ENCODE measurements at regions not wholly inside any gene's neighbourhood (a gene's known extent, or its start where the extent isn't known, plus 50 kb on each side); places are given as distances from the start of the nearest gene placed in this dataset.

GRCh38 chr13:81393110-81393509, 1052.2 kb upstream of the SPRY2 start:
- Histone ChIP-seq H3K36me3 (ENCODE audit: control insufficient read depth, insufficient read depth, low read length) (no peaks in the 10 kb centered on the region), H3K27me3 (ENCODE audit: control insufficient read depth, insufficient read depth, low read length) (no peaks in the 10 kb centered on the region), H3K4me3 (ENCODE audit: low read depth, low read length) (no peak overlapping the region)
- no peak for TF ChIP-seq CTCF (IDR thresholded peaks at IDR 0.05; ENCODE audit: insufficient read depth, low read length, poor library complexity, severe bottlenecking)
- DNase-seq (ENCODE audit: low read depth) = no peak

GRCh38 chr13:81388400-81388799, 1047.5 kb upstream of the SPRY2 start:
- Histone ChIP-seq H3K4me3 (ENCODE audit: low read depth, low read length) (no peak overlapping the region), H3K36me3 (ENCODE audit: control insufficient read depth, insufficient read depth, low read length) (no peaks in the 10 kb centered on the region), H3K27me3 (ENCODE audit: control insufficient read depth, insufficient read depth, low read length) (no peaks in the 10 kb centered on the region)
- no peak for DNase-seq (ENCODE audit: low read depth)
- no peak for TF ChIP-seq CTCF (IDR thresholded peaks at IDR 0.05; ENCODE audit: insufficient read depth, low read length, poor library complexity, severe bottlenecking)

DNA sequence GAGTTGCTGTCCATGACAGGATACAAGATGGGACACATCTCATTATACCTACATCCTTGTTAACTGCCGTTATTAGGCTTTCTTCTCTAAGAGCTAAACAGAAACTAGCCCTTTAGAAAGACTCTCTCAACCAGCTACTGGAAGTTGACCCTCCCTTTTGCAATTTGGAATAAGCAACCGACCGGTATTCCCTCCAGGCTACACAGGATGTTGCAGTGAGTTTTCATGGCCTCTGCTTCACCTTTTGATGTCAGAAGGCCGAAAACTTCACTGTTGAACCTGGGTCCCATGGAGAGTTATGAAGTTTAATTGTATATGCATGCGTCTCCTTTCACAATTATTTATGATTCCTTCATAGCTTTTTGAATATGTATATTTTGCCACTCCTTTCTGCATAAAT, 1042.5 kb upstream of the SPRY2 start:
- no peak overlapping the region for H3K4me3 ChIP-seq (ENCODE audit: low read depth, low read length)
- no peak for DNase-seq (ENCODE audit: low read depth)
- no peaks in the 10 kb centered on the region for H3K36me3 ChIP-seq (ENCODE audit: control insufficient read depth, insufficient read depth, low read length)
- TF ChIP-seq CTCF (IDR thresholded peaks at IDR 0.05; ENCODE audit: insufficient read depth, low read length, poor library complexity, severe bottlenecking) = no peak
- H3K27me3 ChIP-seq (ENCODE audit: control insufficient read depth, insufficient read depth, low read length) = no peaks in the 10 kb centered on the region

GRCh38 chr13:81382246-81382645, 1041.3 kb upstream of the SPRY2 start:
- Histone ChIP-seq H3K36me3 (ENCODE audit: control insufficient read depth, insufficient read depth, low read length) (no peaks in the 10 kb centered on the region), H3K4me3 (ENCODE audit: low read depth, low read length) (no peak overlapping the region), H3K27me3 (ENCODE audit: control insufficient read depth, insufficient read depth, low read length) (no peaks in the 10 kb centered on the region)
- TF ChIP-seq CTCF (IDR thresholded peaks at IDR 0.05; ENCODE audit: insufficient read depth, low read length, poor library complexity, severe bottlenecking) = no peak
- DNase-seq (ENCODE audit: low read depth) = no peak

DNA sequence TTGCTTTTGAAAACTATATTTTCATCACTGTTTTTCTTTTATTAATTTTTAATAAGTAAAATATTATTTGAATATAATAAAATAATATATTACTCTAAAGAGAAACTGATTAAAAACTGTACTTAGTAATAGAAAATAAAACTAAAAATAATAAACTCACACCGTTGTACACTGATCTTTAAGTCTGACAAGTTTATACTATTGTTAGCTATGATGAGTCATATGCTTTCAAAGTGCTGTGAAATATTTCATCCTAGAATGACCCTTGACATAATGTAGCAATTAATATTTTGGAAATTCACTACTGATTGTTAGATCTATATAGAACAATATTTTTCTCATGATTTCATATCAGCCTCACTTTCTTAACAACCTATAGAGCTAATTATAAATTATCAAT, 1040.6 kb upstream of the SPRY2 start:
- no peaks in the 10 kb centered on the region for H3K36me3 ChIP-seq (ENCODE audit: control insufficient read depth, insufficient read depth, low read length)
- DNase-seq (ENCODE audit: low read depth) = no peak
- no peak overlapping the region for H3K4me3 ChIP-seq (ENCODE audit: low read depth, low read length)
- no peaks in the 10 kb centered on the region for H3K27me3 ChIP-seq (ENCODE audit: control insufficient read depth, insufficient read depth, low read length)
- no peak for TF ChIP-seq CTCF (IDR thresholded peaks at IDR 0.05; ENCODE audit: insufficient read depth, low read length, poor library complexity, severe bottlenecking)

DNA sequence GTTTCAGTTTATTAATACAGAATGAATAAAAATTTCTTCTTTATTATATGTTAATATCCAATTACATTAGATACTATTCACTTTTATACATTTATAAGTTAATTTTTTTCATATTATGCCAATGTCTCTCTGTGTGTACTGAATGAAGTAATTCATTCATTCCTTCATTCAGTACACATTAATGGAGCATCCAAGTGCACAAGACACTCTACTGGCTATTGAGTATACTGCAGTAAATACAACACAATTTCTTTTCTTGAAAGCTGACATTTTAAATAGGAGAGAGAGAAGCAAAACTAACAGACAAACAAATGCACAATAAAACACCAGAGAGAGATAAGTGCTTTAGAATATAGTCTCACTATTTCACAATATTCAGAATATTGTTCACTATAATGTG, 1038.3 kb upstream of the SPRY2 start:
- no peak overlapping the region for H3K4me3 ChIP-seq (ENCODE audit: low read depth, low read length)
- no peak for TF ChIP-seq CTCF (IDR thresholded peaks at IDR 0.05; ENCODE audit: insufficient read depth, low read length, poor library complexity, severe bottlenecking)
- no peak for DNase-seq (ENCODE audit: low read depth)
- H3K27me3 ChIP-seq (ENCODE audit: control insufficient read depth, insufficient read depth, low read length) = no peaks in the 10 kb centered on the region
- H3K36me3 ChIP-seq (ENCODE audit: control insufficient read depth, insufficient read depth, low read length) = no peaks in the 10 kb centered on the region
